ENCODE measurements at regions not wholly inside any gene's neighbourhood (a gene's known extent, or its start where the extent isn't known, plus 50 kb on each side); places are given as distances from the start of the nearest gene placed in this dataset.
"Not testable (repeated sequence)": the region's sequence is repeated elsewhere in the genome, so short reads cannot be mapped to it uniquely, and the experiment has no call there.

- H3K9me3 ChIP-seq; H3K4me3 ChIP-seq; H3K27ac ChIP-seq; ATAC-seq; DNase-seq; H3K4me1 ChIP-seq; intact Hi-C loops (cut with DNase I); H3K36me3 ChIP-seq: not testable (repeated sequence)
- H3K27me3 ChIP-seq = peaks cover 0 to 14% of the 10 kb centered on the region in 2 donors
Measured at GRCh38 chr9:62869061-62869460, 1679.2 kb downstream of the SPATA31A7 start.

GRCh38 chr9:62871765-62872164 lies 1681.9 kb downstream of the SPATA31A7 start:
- intact Hi-C loops (cut with DNase I); DNase-seq; H3K9me3 ChIP-seq; H3K27ac ChIP-seq; H3K4me3 ChIP-seq; ATAC-seq; H3K4me1 ChIP-seq; H3K27me3 ChIP-seq; H3K36me3 ChIP-seq: not testable (repeated sequence)

DNA sequence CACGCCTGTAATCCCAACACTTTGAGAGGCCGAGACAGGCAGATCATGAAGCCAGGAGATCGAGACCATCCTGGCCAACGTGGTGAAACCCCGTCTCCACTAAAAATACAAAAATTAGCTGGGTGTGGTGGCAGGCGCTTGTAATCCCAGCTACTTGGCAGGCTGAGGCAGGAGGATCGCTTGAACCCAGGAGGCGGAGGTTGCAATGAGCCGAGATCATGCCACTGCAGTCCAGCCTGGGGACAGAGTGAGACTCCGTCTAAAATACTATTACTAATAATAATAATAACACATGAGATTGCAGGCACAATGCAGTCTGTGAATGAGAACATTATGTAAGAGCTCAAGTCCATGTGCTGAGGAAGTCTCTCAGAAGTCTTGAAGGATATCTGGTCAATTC lies 1684.4 kb downstream of the SPATA31A7 start:
- ATAC-seq; H3K27ac ChIP-seq; H3K9me3 ChIP-seq; H3K4me3 ChIP-seq; intact Hi-C loops (cut with DNase I); H3K27me3 ChIP-seq; H3K4me1 ChIP-seq; H3K36me3 ChIP-seq: not testable (repeated sequence)
- DNase-seq = peak in 1 of 4 donors; percentile 60

DNA sequence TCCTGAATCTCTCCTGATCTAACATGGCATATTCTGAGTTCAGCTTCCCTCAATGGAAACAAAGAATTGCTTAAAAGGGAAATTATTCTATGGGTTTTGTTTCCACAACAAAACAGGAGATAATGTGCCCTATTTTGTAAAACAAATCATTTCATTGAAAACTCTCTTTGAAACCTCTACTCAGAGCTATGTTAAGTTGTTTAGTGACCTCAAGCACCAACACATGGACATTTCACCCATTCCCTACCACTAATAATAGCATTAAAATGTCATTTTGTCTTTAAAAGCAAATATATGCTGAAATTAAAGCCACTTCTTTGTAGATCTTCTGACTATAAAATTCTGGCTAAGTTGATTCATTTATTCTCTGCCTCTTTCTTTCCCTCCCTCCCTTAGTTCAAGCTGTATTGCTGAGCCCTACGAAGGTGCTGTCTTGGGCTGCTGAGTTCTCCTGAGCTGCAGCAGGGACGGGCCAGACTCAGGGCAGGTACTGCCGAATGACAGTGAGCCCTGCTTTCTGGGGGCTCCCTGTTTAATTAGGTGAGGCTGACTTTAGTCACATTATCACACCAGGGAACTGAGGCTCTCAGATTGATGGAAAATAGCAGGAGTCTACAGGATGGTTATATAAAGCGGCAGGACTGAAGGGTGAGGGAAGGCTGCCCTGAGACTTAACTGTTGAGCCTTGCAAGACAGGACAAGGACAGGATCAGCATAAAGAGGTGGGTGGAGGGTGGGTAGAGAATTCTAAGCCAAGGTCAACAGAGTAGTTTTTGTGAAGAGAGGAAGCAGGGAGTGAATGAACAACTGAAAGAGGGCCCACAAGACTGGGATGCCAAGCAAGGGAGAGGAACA lies 1685.1 kb downstream of the SPATA31A7 start:
- H3K4me3 ChIP-seq, ATAC-seq: not testable (repeated sequence)

DNA sequence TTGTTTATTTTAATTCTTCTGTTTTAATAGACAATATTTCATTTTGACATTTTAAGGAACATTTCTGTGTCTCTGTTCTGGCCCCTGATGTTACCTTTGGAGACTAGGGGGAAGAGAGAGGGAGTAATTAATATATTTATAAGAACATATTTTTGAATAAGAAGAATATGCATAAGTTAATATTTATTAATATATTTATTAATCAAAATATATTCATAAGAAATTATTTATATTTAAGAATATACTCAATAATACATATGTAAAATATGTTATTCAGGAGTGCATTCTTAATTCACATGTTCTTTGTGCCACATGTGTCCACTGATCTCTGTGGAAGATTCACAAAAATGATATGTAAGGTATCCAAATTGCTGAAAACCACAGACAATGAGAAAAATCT lies 1687.7 kb downstream of the SPATA31A7 start:
- H3K9me3 ChIP-seq; H3K4me1 ChIP-seq; DNase-seq; H3K36me3 ChIP-seq; H3K27me3 ChIP-seq; H3K4me3 ChIP-seq; ATAC-seq; intact Hi-C loops (cut with DNase I); H3K27ac ChIP-seq: not testable (repeated sequence)

More for the DNA sequence above, 1685.1 kb downstream of the SPATA31A7 start:
- DNase-seq; H3K27me3 ChIP-seq; H3K27ac ChIP-seq; H3K4me1 ChIP-seq; H3K36me3 ChIP-seq; intact Hi-C loops (cut with DNase I); H3K9me3 ChIP-seq: not testable (repeated sequence)

- DNase-seq; H3K4me1 ChIP-seq; ATAC-seq; H3K9me3 ChIP-seq; H3K27me3 ChIP-seq; H3K27ac ChIP-seq; H3K36me3 ChIP-seq; intact Hi-C loops (cut with DNase I); H3K4me3 ChIP-seq: not testable (repeated sequence)
Measured at GRCh38 chr9:62877987-62878386, 1688.2 kb downstream of the SPATA31A7 start.

- H3K4me1 ChIP-seq; ATAC-seq; H3K4me3 ChIP-seq; H3K9me3 ChIP-seq; intact Hi-C loops (cut with DNase I); H3K27ac ChIP-seq; H3K36me3 ChIP-seq; DNase-seq; H3K27me3 ChIP-seq: not testable (repeated sequence)
Measured at GRCh38 chr9:62880453-62880852, 1690.6 kb downstream of the SPATA31A7 start.

- H3K36me3 ChIP-seq; ATAC-seq; intact Hi-C loops (cut with DNase I); H3K27me3 ChIP-seq; H3K27ac ChIP-seq; H3K4me1 ChIP-seq; H3K4me3 ChIP-seq; H3K9me3 ChIP-seq: not testable (repeated sequence)
- peak in 1 of 4 donors; percentile 61 for DNase-seq
Measured at GRCh38 chr9:62880971-62881370, 1691.1 kb downstream of the SPATA31A7 start.

- H3K4me1 ChIP-seq; H3K9me3 ChIP-seq; H3K4me3 ChIP-seq; H3K36me3 ChIP-seq; H3K27me3 ChIP-seq; ATAC-seq; intact Hi-C loops (cut with DNase I); H3K27ac ChIP-seq: not testable (repeated sequence)
- DNase-seq = peak in 1 of 4 donors; percentile 8
Measured at GRCh38 chr9:62881811-62882210, 1692.0 kb downstream of the SPATA31A7 start.

DNA sequence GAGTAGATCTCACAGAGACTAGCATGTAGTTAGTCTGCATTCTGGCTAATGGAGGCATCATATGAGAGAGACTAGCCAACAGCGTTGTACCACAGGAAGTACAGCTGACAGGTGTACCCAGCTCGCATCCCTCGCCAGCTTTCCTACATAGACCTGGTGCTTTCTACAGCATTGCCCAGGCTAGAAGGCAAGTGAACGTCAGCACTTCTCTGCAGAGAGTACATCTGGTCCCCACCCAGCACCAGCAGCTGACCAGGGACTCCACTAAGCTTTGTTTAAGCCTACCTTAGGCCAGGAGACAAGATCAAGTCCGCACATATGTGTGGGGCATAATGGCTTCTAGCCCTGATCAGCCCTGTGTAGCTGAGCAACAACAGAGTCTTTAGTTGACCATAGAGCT lies 1692.9 kb downstream of the SPATA31A7 start:
- intact Hi-C loops (cut with DNase I); H3K36me3 ChIP-seq; ATAC-seq; H3K27me3 ChIP-seq; H3K27ac ChIP-seq; H3K4me3 ChIP-seq; H3K4me1 ChIP-seq; H3K9me3 ChIP-seq: not testable (repeated sequence)
- DNase-seq = peak in 1 of 4 donors; percentile 10

DNA sequence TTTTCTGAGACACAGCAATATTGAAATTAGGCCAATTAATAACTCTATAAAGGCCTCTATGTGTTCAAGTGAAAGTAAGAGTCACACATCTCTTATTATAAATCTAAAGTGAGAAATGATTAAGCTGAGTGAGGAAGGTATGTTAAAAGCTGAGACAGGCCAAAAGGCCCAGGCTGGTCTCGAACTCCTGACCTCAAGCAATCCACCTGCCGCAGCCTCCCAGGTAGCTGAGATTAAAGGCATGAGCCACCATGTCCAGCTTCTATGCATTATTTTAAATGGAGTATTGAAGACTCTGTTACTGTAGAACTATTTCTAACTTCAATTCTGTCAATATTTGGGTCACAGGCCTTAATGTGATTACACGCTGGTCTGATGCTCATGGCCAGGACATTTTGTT lies 1706.9 kb downstream of the SPATA31A7 start:
- intact Hi-C loops (cut with DNase I); H3K9me3 ChIP-seq; ATAC-seq; H3K4me1 ChIP-seq; H3K36me3 ChIP-seq; H3K27me3 ChIP-seq; H3K4me3 ChIP-seq; H3K27ac ChIP-seq: not testable (repeated sequence)
- DNase-seq = peak in 1 of 4 donors; percentile 28

- H3K36me3 ChIP-seq; H3K27me3 ChIP-seq; H3K9me3 ChIP-seq; ATAC-seq; H3K4me1 ChIP-seq; intact Hi-C loops (cut with DNase I): not testable (repeated sequence)
- H3K27ac ChIP-seq = peak overlapping the region; percentile 76 to 80
- DNase-seq = peak; percentile 51 to 66 (median 56)
- H3K4me3 ChIP-seq = peak overlapping the region; percentile 32 to 53
Measured at GRCh38 chr9:62897411-62898225, 1707.8 kb downstream of the SPATA31A7 start.

DNA sequence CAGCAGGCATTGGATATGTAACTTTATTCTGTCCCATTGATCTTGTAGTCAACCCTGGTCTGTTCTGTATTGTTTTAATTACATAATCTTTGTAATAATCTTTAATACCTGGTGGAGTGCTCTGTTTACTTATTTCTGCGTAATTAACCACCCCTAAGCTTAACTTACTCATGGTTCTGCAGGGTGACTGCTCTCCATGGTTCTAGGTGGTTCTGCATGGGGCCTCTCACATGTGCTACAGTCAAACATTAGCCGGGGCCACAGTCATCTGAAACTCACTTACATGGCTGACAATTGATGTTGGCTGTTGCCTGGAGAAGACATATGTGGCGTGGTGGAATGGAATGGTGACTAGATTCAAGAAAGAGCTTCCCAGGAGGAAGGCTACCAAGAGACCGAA lies 1709.8 kb downstream of the SPATA31A7 start:
- H3K27me3 ChIP-seq; ATAC-seq; H3K27ac ChIP-seq; intact Hi-C loops (cut with DNase I); H3K9me3 ChIP-seq; DNase-seq; H3K4me3 ChIP-seq; H3K4me1 ChIP-seq; H3K36me3 ChIP-seq: not testable (repeated sequence)
